Tibial nerve (tissue), 4 donors: ENCODE measurements at regions not wholly inside any gene's neighbourhood (a gene's known extent, or its start where the extent isn't known, plus 50 kb on each side); places are given as distances from the start of the nearest gene placed in this dataset.

Source experiments
- EP300 ChIP-seq, 2 donors: sonication (generic); formaldehyde crosslinking; IDR thresholded peaks; one replicate each; pipeline ENCODE4 v1.6.1; 2017; ENCODE audit warnings: antibody characterized with exemption in 2 of 2, mild to moderate bottlenecking in 1 of 2
- POLR2A ChIP-seq, 2 donors: fragments of 450-650 bp; IDR thresholded peaks; one replicate each; pipeline ENCODE4 v1.6.1; 2017; ENCODE audit warnings: antibody characterized with exemption in 2 of 2, mild to moderate bottlenecking in 2 of 2, moderate library complexity in 2 of 2
- TF ChIP-seq, protein P1 (sequence below), 5 experiments: fragments of 200-600 bp in 3 of 5; fragments of 450-650 bp in 2 of 5; sonication (generic) in 3 of 5; IDR thresholded peaks; one replicate each; pipeline ENCODE4 v1.5.1; 2016 to 2019; ENCODE audit warnings: antibody characterized with exemption in 5 of 5, mild to moderate bottlenecking in 3 of 5, moderate library complexity in 2 of 5

GRCh38 chr5:77846422-77847128, 70.4 kb upstream of the TBCA start:
- TF ChIP-seq, protein P1, sequence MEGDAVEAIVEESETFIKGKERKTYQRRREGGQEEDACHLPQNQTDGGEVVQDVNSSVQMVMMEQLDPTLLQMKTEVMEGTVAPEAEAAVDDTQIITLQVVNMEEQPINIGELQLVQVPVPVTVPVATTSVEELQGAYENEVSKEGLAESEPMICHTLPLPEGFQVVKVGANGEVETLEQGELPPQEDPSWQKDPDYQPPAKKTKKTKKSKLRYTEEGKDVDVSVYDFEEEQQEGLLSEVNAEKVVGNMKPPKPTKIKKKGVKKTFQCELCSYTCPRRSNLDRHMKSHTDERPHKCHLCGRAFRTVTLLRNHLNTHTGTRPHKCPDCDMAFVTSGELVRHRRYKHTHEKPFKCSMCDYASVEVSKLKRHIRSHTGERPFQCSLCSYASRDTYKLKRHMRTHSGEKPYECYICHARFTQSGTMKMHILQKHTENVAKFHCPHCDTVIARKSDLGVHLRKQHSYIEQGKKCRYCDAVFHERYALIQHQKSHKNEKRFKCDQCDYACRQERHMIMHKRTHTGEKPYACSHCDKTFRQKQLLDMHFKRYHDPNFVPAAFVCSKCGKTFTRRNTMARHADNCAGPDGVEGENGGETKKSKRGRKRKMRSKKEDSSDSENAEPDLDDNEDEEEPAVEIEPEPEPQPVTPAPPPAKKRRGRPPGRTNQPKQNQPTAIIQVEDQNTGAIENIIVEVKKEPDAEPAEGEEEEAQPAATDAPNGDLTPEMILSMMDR (IDR thresholded peaks at IDR 0.05): no peak
- no peak for TF ChIP-seq POLR2A (IDR thresholded peaks at IDR 0.05)
- no peak for TF ChIP-seq EP300 (IDR thresholded peaks at IDR 0.05)
